ENCODE measurements at regions not wholly inside any gene's neighbourhood (a gene's known extent, or its start where the extent isn't known, plus 50 kb on each side); places are given as distances from the start of the nearest gene placed in this dataset.

- Histone ChIP-seq H3K9ac (ENCODE audit: low read length) (no peak overlapping the region), H3K4me3 (ENCODE audit: low read length) (no peak overlapping the region), H4K20me1 (ENCODE audit: insufficient read depth, low read length) (no peaks in the 10 kb centered on the region), H3K9me3 (ENCODE audit: insufficient read depth, low read length) (no peaks in the 10 kb centered on the region), H2AFZ (ENCODE audit: low read depth, low read length) (no peak overlapping the region), H3K79me2 (ENCODE audit: low read length) (no peaks in the 10 kb centered on the region), H3K27ac (ENCODE audit: low read length) (no peak overlapping the region), H3K36me3 (replicated peaks; ENCODE audit: low read depth, low read length) (no peaks in the 10 kb centered on the region), H3K4me2 (ENCODE audit: low read length) (no peak overlapping the region), H3K4me1 (ENCODE audit: low read length) (peaks cover 4% of the 10 kb centered on the region), H3K27me3 (ENCODE audit: low read depth, low read length) (no peaks in the 10 kb centered on the region)
- TF ChIP-seq CTCF (IDR thresholded peaks at IDR 0.05; ENCODE audit: low read depth, low read length) (no peak), EZH2phosphoT487 (IDR thresholded peaks at IDR 0.05; ENCODE audit: low read depth) (no peak)
These were observed 431.8 kb upstream of the MYT1L start for GRCh38 chr2:2762913-2763312.

DNA sequence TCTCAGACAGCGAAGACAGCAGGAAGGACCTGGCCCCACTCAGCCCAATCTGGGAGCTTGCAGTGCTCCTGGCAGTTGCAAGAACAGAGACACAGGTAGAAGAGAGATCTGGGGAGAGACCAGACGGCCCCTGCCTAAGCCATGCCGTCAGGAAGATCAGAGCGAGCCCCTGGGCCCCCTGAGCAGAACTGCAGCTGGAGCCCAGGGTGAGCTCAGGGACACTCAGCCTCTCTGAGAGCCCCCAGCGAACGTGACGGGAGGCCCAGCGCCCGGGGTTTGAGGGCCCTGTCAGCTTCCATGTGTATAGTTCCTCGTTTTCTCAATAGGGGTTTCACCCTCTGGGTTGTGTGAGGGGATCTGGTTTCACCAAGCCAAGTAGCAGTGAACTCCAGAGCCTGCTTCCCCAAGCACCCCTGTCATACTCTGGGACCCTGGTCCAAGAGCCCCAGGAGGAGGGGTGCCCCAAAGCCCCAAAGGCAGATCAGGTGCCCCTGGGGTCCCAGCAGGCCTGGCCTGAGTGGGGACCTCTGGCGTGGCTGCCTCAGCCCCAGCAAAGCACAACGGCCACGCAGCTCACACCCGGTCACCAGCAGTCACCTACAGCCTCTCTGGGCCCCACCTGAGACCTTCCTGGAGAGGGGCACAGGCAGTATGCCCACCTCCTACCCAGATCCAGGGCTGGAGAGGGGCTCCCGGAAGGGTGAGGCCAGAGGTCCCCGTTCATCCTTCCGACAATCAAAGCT, 431.3 kb upstream of the MYT1L start:
- H3K36me3 ChIP-seq (replicated peaks; ENCODE audit: low read depth, low read length): no peaks in the 10 kb centered on the region
- no peaks in the 10 kb centered on the region for H3K79me2 ChIP-seq (ENCODE audit: low read length)
- no peak overlapping the region for H3K4me3 ChIP-seq (ENCODE audit: low read length)
- H3K9ac ChIP-seq (ENCODE audit: low read length): no peak overlapping the region
- no peak overlapping the region for H3K4me2 ChIP-seq (ENCODE audit: low read length)
- H4K20me1 ChIP-seq (ENCODE audit: insufficient read depth, low read length): no peaks in the 10 kb centered on the region
- H2AFZ ChIP-seq (ENCODE audit: low read depth, low read length): no peak overlapping the region
- H3K4me1 ChIP-seq (ENCODE audit: low read length): peaks cover 10% of the 10 kb centered on the region
- no peaks in the 10 kb centered on the region for H3K9me3 ChIP-seq (ENCODE audit: insufficient read depth, low read length)
- H3K27me3 ChIP-seq (ENCODE audit: low read depth, low read length): no peaks in the 10 kb centered on the region
- no peak overlapping the region for H3K27ac ChIP-seq (ENCODE audit: low read length)
- TF ChIP-seq EZH2phosphoT487 (IDR thresholded peaks at IDR 0.05; ENCODE audit: low read depth) (no peak), CTCF (IDR thresholded peaks at IDR 0.05; ENCODE audit: low read depth, low read length) (no peak)

DNA sequence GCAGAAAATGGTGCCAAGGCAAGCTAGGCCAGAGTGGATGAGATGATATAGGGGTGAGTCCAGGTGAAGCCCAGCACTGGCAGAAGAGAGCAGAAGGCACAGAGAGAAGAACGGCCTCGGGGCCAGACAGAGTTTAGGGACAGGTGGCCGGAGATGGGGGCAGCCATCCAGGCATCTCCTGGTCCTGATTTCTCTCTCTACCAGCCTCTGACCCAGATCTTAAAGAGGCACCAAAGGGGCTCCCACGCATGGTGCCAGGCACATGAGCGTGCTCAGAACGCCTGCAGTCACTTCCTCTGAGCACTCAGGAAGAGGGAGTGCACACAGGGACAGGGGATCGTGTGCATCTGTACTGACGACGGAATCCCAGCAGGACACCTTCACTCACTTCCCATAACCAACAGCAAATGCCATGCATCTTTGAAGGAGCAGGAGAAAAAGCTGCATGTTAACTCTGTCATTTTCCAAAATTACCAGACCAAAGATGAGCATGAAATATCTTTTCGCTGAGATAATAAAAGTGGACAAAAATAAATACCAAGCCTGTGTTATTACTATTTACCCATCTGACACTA, 427.8 kb upstream of the MYT1L start:
- Histone ChIP-seq H2AFZ (ENCODE audit: low read depth, low read length) (no peak overlapping the region), H3K4me3 (ENCODE audit: low read length) (no peak overlapping the region), H3K9me3 (ENCODE audit: insufficient read depth, low read length) (no peaks in the 10 kb centered on the region), H3K27me3 (ENCODE audit: low read depth, low read length) (no peaks in the 10 kb centered on the region), H3K4me2 (ENCODE audit: low read length) (no peak overlapping the region), H3K4me1 (ENCODE audit: low read length) (peaks cover 13% of the 10 kb centered on the region), H3K9ac (ENCODE audit: low read length) (no peak overlapping the region), H3K79me2 (ENCODE audit: low read length) (no peaks in the 10 kb centered on the region), H3K36me3 (replicated peaks; ENCODE audit: low read depth, low read length) (no peaks in the 10 kb centered on the region), H4K20me1 (ENCODE audit: insufficient read depth, low read length) (no peaks in the 10 kb centered on the region), H3K27ac (ENCODE audit: low read length) (no peak overlapping the region)
- TF ChIP-seq EZH2phosphoT487 (IDR thresholded peaks at IDR 0.05; ENCODE audit: low read depth): no peak
- no peak for TF ChIP-seq CTCF (IDR thresholded peaks at IDR 0.05; ENCODE audit: low read depth, low read length)

- TF ChIP-seq CTCF (IDR thresholded peaks at IDR 0.05; ENCODE audit: low read depth, low read length) (no peak), EZH2phosphoT487 (IDR thresholded peaks at IDR 0.05; ENCODE audit: low read depth) (no peak)
- no peak overlapping the region for H3K9ac ChIP-seq (ENCODE audit: low read length)
- H4K20me1 ChIP-seq (ENCODE audit: insufficient read depth, low read length): no peaks in the 10 kb centered on the region
- peaks cover 13% of the 10 kb centered on the region for H3K4me1 ChIP-seq (ENCODE audit: low read length)
- H3K36me3 ChIP-seq (replicated peaks; ENCODE audit: low read depth, low read length): no peaks in the 10 kb centered on the region
- H3K79me2 ChIP-seq (ENCODE audit: low read length): no peaks in the 10 kb centered on the region
- H3K4me2 ChIP-seq (ENCODE audit: low read length): no peak overlapping the region
- H3K27ac ChIP-seq (ENCODE audit: low read length): no peak overlapping the region
- no peak overlapping the region for H2AFZ ChIP-seq (ENCODE audit: low read depth, low read length)
- no peak overlapping the region for H3K4me3 ChIP-seq (ENCODE audit: low read length)
- no peaks in the 10 kb centered on the region for H3K27me3 ChIP-seq (ENCODE audit: low read depth, low read length)
- H3K9me3 ChIP-seq (ENCODE audit: insufficient read depth, low read length): no peaks in the 10 kb centered on the region
These were observed 426.7 kb upstream of the MYT1L start for GRCh38 chr2:2757764-2758163.
